ENCODE measurements at regions not wholly inside any gene's neighbourhood (a gene's known extent, or its start where the extent isn't known, plus 50 kb on each side); places are given as distances from the start of the nearest gene placed in this dataset.

- Histone ChIP-seq H3K27ac (no peak overlapping the region), H3K9me3 (no peaks in the 10 kb centered on the region), H3K4me1 (peaks cover 0 to 17% (median 9%) of the 10 kb centered on the region in 4 donors), H3K36me3 (no peaks in the 10 kb centered on the region), H3K4me3 (no peak overlapping the region), H3K27me3 (no peaks in the 10 kb centered on the region)
- intact Hi-C loops (cut with DNase I): no loop called here
- TF ChIP-seq, protein P1, sequence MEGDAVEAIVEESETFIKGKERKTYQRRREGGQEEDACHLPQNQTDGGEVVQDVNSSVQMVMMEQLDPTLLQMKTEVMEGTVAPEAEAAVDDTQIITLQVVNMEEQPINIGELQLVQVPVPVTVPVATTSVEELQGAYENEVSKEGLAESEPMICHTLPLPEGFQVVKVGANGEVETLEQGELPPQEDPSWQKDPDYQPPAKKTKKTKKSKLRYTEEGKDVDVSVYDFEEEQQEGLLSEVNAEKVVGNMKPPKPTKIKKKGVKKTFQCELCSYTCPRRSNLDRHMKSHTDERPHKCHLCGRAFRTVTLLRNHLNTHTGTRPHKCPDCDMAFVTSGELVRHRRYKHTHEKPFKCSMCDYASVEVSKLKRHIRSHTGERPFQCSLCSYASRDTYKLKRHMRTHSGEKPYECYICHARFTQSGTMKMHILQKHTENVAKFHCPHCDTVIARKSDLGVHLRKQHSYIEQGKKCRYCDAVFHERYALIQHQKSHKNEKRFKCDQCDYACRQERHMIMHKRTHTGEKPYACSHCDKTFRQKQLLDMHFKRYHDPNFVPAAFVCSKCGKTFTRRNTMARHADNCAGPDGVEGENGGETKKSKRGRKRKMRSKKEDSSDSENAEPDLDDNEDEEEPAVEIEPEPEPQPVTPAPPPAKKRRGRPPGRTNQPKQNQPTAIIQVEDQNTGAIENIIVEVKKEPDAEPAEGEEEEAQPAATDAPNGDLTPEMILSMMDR (IDR thresholded peaks at IDR 0.05): no peak
- TF ChIP-seq POLR2A (IDR thresholded peaks at IDR 0.05): no peak
- TF ChIP-seq EP300 (IDR thresholded peaks at IDR 0.05): no peak
- no peak for TF ChIP-seq POLR2AphosphoS5 (IDR thresholded peaks at IDR 0.05)
- no peak for DNase-seq
- WGBS, 2 donors: 85 to 92% methylated on average over 6 of the region's 6 CpGs
Observed at GRCh38 chr17:43332230-43332629, 66.6 kb upstream of the ARL4D start.

GRCh38 chr17:43330876-43331639 lies 67.7 kb upstream of the ARL4D start:
- H3K27ac ChIP-seq: no peak overlapping the region
- intact Hi-C loops (cut with DNase I): no loop called here
- no peak for DNase-seq
- WGBS, 2 donors: 60 to 80% methylated on average over 12 of the region's 12 CpGs
- TF ChIP-seq POLR2AphosphoS5 (IDR thresholded peaks at IDR 0.05) (no peak), EP300 (IDR thresholded peaks at IDR 0.05) (no peak), POLR2A (IDR thresholded peaks at IDR 0.05) (no peak)
- TF ChIP-seq, protein P1 (IDR thresholded peaks at IDR 0.05): no peak
- H3K4me1 ChIP-seq: peaks cover 0 to 17% (median 9%) of the 10 kb centered on the region in 4 donors
- H3K27me3 ChIP-seq: no peaks in the 10 kb centered on the region
- H3K9me3 ChIP-seq: no peaks in the 10 kb centered on the region
- no peaks in the 10 kb centered on the region for H3K36me3 ChIP-seq
- H3K4me3 ChIP-seq: no peak overlapping the region

GRCh38 chr17:43329183-43329582 lies 69.6 kb upstream of the ARL4D start:
- Histone ChIP-seq H3K9me3 (no peaks in the 10 kb centered on the region), H3K27ac (no peak overlapping the region), H3K27me3 (no peaks in the 10 kb centered on the region), H3K4me3 (no peak overlapping the region), H3K4me1 (peaks cover 0 to 8% (median 7%) of the 10 kb centered on the region in 4 donors), H3K36me3 (no peaks in the 10 kb centered on the region)
- no peak for DNase-seq
- intact Hi-C loops (cut with DNase I): no loop called here
- 86 to 91% methylated on average over 6 of the region's 6 CpGs for WGBS, 2 donors
- no peak for TF ChIP-seq EP300 (IDR thresholded peaks at IDR 0.05)
- TF ChIP-seq POLR2A (IDR thresholded peaks at IDR 0.05): no peak
- TF ChIP-seq, protein P1 (IDR thresholded peaks at IDR 0.05): no peak
- no peak for TF ChIP-seq POLR2AphosphoS5 (IDR thresholded peaks at IDR 0.05)

- Histone ChIP-seq H3K36me3 (no peaks in the 10 kb centered on the region), H3K27me3 (no peaks in the 10 kb centered on the region), H3K27ac (no peak overlapping the region), H3K4me1 (peaks cover 0 to 2% (median 2%) of the 10 kb centered on the region in 4 donors), H3K4me3 (no peak overlapping the region), H3K9me3 (no peaks in the 10 kb centered on the region)
- 38 to 84% methylated on average over 3 of the region's 3 CpGs for WGBS, 2 donors
- intact Hi-C loops (cut with DNase I): no loop called here
- no peak for DNase-seq
- no peak for TF ChIP-seq EP300 (IDR thresholded peaks at IDR 0.05)
- TF ChIP-seq, protein P1 (IDR thresholded peaks at IDR 0.05): no peak
- no peak for TF ChIP-seq POLR2AphosphoS5 (IDR thresholded peaks at IDR 0.05)
Observed at GRCh38 chr17:43328650-43329049, 70.1 kb upstream of the ARL4D start.
